HG02970 (cell line): ENCODE measurements at regions not wholly inside any gene's neighbourhood (a gene's known extent, or its start where the extent isn't known, plus 50 kb on each side); places are given as distances from the start of the nearest gene placed in this dataset.
A peak's percentile ranks its signal among the peaks of the same experiment; 100 is the strongest.

Experiments used
- ATAC-seq: cut with Tn5 transposase; IDR thresholded peaks from one replicate; pipeline ENCODE4 v1.9.1; 2021; ENCODE audit warnings: mild to moderate bottlenecking, moderate library complexity, moderate number of reproducible peaks; ENCODE audit not compliant: unreplicated experiment, low FRiP score

GRCh38 chr3:147832611-147833010 is 423.4 kb downstream of the ZIC1 start:
- no peak for ATAC-seq

- ATAC-seq = no peak
Observed at GRCh38 chr3:147836330-147836729, 427.2 kb downstream of the ZIC1 start.

- no peak for ATAC-seq
Observed at GRCh38 chr3:147838652-147839051, 429.5 kb downstream of the ZIC1 start.

DNA sequence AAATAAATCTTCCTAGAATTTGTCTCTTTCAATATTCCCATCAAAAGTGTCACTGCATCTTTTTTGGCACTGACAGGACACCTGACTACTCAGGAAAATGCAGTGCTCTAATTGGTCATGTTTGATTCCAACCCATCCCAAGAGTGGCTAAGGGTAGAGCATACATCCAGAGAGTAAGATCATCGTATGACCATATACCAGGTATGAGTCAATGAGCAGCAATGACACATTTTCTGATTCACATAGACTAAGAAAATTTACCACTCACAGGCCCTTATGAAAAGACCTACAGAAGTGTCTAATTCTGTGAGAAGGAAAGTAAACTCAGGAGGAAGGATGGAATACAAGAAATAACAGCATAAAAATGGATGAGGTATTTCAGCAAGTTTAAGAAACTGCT is 434.2 kb downstream of the ZIC1 start:
- ATAC-seq = no peak

- ATAC-seq = no peak
Observed at GRCh38 chr3:147846293-147846692, 437.1 kb downstream of the ZIC1 start.

- no peak for ATAC-seq
Observed at GRCh38 chr3:147846854-147847478, 437.8 kb downstream of the ZIC1 start.

- no peak for ATAC-seq
Observed at GRCh38 chr3:147851062-147851461, 441.9 kb downstream of the ZIC1 start.

DNA sequence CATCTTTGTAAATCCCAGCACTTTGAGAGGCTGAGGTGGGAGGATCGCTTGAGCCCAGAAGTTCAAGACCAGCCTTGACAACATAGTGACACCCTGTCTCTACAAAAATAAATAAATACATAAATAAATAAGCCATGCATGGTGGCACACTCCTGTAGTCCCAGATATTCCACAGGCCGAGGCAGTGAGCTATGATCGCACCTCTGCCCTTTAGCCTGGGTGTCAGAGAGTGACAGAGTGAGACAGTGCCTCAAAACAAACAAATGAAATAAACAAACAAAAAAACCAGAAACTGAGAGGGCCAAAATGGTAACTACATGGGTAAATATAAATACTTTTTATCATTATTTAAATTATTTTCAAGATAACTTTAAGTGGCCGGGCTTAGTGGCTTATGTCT is 445.4 kb downstream of the ZIC1 start:
- ATAC-seq = no peak

DNA sequence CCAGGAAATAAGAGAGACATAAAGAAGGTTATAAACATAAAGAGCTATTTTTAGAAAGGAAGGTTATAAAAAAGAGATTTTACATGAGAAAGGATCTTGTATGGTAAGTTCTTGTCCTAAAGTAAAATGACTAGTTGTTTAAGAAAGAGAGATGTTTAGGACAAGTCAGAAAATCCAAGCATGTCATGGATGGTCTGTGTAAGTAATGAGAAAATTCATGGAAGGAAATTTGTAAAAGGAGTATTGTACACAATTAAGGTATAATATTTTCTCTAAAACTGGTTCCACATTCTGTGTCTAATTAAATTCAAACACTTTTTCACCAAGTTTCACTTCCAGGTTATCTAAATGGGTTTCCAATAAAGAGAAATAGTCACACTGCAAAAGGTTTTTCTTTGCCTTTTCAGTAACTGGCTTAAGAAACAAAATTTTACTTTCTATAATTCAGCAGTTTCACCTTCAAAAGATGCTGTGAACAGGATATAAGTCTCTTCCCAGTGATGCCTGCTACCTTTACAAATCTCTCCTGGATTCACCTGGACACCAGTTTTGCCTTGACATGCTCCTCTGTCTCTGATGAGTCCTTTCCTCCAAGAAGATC is 455.7 kb downstream of the ZIC1 start:
- ATAC-seq = no peak

DNA sequence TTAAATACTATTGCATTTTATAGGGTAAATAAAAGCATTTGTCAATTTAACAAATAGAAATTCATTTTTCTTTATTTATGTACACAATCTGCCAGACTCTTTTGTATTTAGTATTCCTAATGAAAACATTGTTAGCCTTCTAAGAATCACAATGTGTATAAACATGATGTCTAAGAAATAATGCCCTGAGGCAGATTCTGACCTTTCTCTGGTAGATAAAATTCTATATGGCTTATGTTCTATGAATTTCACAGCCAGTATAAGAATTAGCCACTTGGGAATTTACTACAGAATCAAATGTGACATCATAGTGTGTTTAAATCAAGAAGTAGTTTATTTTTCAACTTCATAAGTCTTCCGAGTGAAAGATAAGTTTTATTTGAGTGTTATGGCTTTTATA is 457.4 kb downstream of the ZIC1 start:
- no peak for ATAC-seq

DNA sequence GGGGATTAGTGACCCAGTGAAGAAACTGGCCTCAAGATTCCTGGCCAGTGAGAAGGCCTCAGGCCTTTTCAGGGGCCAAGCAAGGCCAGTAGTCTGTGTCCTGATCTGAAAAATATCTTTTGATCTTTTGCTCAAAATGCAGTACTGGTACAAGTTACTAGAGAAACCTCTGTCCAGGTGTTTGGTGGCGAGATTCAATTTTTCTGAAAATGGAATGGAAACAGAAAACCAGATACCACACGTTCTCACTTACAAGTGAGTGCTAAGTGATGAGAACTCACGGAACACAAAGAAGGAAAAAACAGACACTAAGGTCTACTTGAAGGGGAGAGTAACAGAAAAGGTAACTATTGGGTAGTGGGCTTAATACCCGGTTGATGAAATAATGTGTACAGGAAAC is 463.4 kb downstream of the ZIC1 start:
- no peak for ATAC-seq

DNA sequence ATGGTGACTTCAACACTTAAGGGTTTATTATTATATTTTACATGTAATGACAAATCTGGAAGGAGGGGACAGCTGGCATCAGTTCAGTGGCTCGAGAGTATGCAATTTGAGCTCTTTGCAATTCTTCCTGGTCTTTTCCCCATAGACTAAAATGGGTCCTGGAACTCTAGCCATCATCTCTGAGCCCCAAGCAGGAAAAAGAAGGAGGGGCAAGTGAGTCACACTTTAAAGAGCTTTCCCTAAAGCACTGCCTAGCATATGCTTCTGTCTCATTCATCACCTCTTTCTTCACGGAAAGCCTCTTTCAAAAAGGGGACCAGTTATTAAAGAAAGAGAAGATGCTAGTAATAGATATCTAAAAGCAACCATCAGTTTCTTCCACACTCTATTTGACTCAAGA is 466.3 kb downstream of the ZIC1 start:
- no peak for ATAC-seq

GRCh38 chr3:147881933-147882332 is 472.8 kb downstream of the ZIC1 start:
- ATAC-seq = no peak

GRCh38 chr3:147886879-147887278 is 477.7 kb downstream of the ZIC1 start:
- ATAC-seq = no peak

GRCh38 chr3:147887797-147888196 is 478.6 kb downstream of the ZIC1 start:
- ATAC-seq = no peak

GRCh38 chr3:147890114-147890513 is 480.9 kb downstream of the ZIC1 start:
- ATAC-seq = peak; percentile 87

- ATAC-seq = no peak
Observed at GRCh38 chr3:147895509-147895908, 486.3 kb downstream of the ZIC1 start.

DNA sequence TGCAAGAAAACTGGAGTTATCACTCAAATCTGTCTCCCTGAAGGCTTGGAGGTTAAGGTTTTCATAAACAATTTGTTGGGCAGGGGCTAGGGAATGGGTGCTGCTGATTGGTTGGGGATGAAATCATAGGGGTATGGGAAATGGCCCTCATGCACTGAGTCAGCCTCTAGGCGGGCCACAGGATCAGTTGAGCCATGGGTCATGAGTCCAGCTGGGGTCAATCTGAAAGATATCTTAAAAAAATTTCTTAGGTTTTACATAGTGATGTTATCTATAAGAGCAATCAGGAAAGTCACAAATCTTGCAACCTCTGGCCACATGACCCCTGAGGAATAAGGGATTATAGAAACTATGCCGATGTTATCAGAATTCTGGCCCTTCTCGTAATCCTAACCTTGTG is 491.7 kb downstream of the ZIC1 start:
- no peak for ATAC-seq

DNA sequence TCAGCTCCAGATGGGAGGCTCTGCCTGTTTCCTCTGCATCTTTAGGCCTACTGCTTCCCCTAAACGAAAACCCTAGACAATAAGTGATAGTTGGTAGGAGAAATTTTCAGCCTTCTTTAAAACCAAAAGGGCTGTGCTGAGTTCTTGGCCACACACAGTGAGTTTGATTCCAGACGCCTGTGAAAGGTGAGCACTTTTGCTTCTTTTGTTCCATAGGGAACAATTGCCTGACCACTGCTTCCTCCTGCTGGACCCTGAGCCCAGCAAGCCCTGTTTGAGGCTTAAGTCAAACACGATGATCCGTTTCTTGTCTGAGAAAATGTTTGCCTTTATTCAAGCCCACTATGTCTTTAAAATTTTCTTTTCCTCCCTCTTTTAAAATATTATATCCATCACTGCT is 493.9 kb downstream of the ZIC1 start:
- ATAC-seq = no peak

DNA sequence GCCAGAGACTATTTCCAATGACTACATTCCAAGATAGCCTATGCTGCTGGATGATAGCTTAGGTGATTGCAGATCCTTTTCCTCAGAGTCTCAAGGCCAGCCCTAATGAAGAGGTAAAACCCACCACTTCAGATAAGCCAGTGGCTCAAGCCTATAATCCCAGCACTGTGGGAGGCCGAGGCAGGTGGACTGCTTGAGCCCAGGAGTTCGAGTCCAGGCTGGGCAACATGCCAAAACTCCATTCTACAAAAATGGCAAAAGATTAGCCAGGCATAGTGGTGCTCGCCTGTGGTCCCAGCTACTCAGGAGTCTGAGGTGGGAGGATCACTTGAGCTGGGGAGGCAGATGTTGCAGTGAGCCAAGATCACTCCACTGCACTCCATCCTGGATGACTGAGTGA is 495.3 kb downstream of the ZIC1 start:
- no peak for ATAC-seq

GRCh38 chr3:147906285-147906684 is 497.1 kb downstream of the ZIC1 start:
- no peak for ATAC-seq

DNA sequence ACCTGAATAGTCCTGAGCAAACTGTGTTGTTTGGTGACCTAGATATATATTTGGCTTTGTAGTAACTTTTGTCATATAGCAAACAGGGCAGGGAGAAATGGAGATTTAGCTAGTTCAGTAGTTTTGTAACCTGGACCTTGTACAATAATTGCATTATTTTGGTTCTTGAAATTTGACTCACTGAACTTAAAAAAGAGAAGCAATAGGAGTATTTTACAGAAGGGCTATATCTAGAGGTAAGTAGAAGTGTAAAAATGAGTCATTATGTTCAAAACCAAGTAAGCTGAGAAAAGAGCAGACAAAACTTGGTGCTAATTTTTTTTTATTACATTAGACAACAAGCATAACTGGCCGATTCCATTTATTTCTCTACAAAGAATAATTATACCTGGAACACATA is 505.4 kb downstream of the ZIC1 start:
- no peak for ATAC-seq

- no peak for ATAC-seq
Observed at GRCh38 chr3:147915057-147915456, 505.9 kb downstream of the ZIC1 start.
